HuH-7 (cell line): ENCODE measurements at regions not wholly inside any gene's neighbourhood (a gene's known extent, or its start where the extent isn't known, plus 50 kb on each side); places are given as distances from the start of the nearest gene placed in this dataset.
"Not testable (repeated sequence)": the region's sequence is repeated elsewhere in the genome, so short reads cannot be mapped to it uniquely, and the experiment has no call there.

Source experiments
- DNase-seq: peaks from one replicate; pipeline ENCODE4 v3.0.0; 2011; ENCODE audit warnings: low spot score

GRCh38 chr3:106022913-106023312, 154.1 kb upstream of the CBLB start:
- DNase-seq, result no peak

DNA sequence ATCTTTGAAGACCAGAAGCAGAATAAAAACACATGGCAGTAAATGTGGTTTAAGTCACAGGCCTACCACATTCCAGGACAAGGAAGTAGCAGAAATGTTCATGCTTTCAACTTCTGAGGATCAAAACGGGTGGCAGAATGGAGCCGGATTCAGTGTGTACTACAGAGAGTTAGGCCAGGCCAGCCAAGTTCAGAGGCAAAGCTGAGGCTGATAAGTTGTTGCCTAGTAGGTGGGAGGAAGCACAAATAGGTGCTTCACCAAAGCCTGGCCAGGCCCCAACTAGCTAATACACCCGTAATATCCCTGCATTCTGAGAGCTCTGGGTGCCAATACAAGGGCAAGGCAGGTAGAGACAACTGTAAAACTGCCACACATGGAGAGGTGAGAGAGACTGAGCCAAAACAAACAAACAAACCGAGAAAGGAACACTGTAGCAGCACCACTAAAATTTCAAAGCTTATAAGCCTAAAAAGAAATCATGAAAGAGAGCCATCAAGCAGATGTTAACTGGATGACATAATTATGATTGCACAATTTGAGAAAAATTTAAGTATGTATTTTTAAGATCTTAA, 156.4 kb upstream of the CBLB start:
- no peak for DNase-seq

- DNase-seq, result no peak
Observed at GRCh38 chr3:106029954-106030626, 161.3 kb upstream of the CBLB start.

DNA sequence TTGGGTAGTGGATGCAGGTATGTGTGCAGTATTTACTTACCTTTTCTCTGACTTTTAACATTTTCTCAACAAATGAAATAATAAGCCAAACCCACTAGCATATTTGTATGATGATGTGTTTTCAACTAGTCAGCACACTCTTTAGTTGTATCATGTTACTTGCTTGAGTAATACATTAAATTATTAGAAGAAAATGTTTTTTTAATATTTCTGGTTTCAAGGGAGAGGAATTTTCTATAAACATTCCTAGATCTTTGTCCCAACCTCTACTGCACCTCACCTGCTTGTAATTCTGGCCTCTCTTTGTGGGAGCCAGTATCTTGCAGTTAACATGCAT, 161.8 kb upstream of the CBLB start:
- no peak for DNase-seq

- no peak for DNase-seq
Observed at GRCh38 chr3:106032479-106032878, 163.7 kb upstream of the CBLB start.

DNA sequence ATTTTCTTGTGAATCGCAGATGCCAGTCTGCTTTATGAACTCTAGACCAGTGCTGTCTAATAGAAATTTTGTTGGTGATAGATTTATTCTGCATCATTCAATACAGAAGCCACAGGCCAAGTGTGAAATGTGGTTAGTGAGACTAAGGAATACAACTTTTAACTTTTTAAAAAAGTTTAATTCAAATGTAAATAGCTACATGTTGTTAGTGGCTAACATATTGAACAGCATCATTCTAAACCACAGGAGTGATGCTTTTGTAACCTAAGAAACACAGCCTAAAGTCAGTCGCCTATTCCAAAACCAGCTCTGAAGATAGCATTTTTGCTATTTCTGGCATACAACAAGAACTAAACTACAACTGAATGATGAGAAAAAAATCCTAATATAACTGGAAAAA, 164.8 kb upstream of the CBLB start:
- DNase-seq, result no peak

GRCh38 chr3:106034313-106034712, 165.5 kb upstream of the CBLB start:
- DNase-seq, result no peak

DNA sequence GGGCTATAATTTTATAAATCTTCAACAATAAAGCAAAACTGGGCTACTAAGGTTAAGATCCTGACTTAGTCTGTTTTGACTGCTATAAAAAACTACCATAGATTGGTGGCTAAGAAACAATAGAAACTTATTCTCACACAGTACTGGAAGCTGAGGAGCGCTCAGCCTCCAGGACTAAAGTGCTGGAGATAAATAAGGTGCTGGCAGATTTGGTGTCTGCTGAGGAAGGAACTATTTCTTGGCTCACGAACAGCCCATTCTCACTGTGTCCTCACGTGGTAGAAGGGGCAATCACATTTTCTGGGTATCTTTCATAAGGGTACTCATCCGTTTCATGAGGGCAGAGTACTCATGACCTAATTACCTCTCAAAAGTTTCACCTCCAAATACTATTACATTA, 166.8 kb upstream of the CBLB start:
- DNase-seq, result no peak

GRCh38 chr3:106036696-106037095, 167.9 kb upstream of the CBLB start:
- no peak for DNase-seq

DNA sequence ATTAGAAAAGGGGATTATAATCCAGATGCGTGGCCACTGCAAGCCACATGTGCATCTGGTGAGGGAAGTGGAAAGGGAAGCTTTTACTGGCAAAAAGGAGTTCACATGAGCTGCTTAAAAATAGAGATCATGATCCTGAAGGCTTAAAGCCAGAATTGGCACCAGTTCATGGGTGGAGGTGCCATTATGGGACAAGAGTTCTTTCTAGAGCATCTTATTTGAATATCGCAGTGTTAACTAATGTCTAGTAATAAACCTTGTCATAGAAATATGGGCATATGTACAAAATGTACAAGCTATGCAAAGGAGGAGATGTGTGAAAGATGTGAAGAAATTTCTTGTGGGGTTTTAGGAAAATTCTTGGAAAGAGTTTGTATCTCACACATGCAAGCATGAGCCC, 178.4 kb upstream of the CBLB start:
- no peak for DNase-seq

- DNase-seq, result no peak
Observed at GRCh38 chr3:106048946-106049481, 180.2 kb upstream of the CBLB start.

- DNase-seq, result no peak
Observed at GRCh38 chr3:106049821-106050220, 181.0 kb upstream of the CBLB start.

DNA sequence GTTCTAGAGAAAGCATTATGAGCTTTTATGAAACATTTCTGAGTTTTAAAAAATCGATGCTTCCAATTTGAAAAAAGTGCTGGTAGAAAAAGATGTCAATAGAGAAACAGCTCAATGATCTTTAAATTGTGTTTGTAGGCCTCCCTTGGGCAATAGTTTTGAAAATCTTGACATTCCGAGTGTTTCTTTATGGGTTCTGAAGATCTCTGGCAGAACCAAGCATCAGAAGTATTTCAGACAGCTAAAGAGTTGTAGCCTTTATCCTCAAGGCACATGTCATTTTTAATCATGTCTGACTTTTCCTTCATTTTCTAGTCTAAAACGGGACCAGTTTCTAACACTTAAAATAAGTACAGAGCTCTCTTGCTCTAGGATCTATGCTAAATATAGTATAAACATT, 188.1 kb upstream of the CBLB start:
- DNase-seq, result no peak

DNA sequence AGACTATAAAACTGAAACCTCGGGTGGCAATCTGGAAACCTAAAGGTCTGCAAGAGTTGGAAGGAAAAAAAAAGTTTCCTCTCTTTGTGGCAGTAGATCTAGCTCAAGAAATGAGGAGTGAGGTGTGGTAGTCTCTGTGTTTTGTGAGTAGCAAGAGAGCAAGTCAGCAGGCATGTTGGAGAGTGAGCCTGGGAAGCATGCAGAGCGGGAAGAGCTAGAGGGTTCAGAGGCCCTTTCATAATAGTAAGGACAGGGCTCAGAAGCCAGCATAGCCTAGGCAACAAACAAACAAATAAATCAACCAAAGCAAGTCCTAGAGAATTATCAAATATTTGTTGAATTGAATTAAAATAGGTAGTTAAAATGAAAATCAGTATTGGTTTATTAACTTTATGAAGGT, 189.7 kb upstream of the CBLB start:
- no peak for DNase-seq

GRCh38 chr3:106059953-106060517, 191.2 kb upstream of the CBLB start:
- DNase-seq, result no peak

DNA sequence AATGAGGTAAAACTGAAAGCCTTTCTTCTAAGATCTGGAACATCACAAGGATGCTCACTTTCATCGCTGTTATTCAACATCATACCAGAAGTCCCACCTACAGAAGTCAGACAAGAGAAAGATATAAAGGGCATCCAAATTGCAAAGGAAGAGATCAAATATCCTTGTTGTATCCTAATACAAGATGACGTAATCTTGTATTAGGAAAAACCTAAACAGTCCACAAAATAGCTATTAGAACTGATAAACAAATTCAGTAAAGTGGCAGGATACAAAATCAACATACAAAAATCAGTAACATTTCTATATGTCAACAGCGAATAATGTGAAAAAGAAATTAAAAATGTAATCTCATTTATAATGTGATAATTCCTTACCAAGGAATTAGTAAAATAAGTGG, 195.1 kb upstream of the CBLB start:
- DNase-seq, result no peak

- DNase-seq, result no peak
Observed at GRCh38 chr3:106065831-106066230, 197.0 kb upstream of the CBLB start.

- no peak for DNase-seq
Observed at GRCh38 chr3:106067711-106068110, 198.9 kb upstream of the CBLB start.

DNA sequence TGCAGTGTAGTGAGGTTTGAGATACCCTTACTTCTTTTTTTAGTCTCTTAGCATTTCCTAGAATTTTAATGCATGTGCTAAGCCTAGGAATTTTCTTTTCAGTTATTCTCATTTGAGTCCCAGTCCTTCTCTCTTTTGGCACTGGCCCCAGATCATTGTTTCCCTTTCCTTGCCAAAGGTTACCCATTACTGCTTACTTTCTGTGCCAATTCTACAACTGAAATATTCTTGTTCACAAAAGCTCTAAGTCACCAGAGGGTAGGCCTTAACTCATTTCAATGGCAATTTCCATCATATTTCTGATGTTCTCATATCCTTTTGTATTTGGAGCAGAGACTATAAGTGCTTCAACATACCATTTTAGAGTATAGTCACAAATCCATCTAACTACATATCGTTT, 199.6 kb upstream of the CBLB start:
- DNase-seq, result no peak

GRCh38 chr3:106068795-106069194, 200.0 kb upstream of the CBLB start:
- no peak for DNase-seq

DNA sequence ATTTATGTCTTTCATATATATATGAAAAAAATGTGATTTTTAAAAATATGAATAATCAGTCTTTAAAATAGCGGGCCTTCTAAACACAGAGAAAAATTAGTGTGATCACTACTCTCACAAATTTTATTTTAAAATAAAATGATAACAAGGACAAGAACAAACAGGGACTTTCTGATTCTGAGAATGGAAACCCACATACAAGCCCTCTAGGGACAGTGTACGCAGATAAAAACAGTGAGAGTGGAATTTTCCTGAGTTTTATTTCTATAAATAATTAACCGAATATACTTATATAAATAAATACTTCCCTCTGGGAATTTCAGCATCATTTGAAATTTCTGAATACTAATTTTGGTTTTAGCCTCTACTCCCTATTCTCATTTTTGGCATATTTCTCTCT, 201.4 kb upstream of the CBLB start:
- DNase-seq, result no peak

DNA sequence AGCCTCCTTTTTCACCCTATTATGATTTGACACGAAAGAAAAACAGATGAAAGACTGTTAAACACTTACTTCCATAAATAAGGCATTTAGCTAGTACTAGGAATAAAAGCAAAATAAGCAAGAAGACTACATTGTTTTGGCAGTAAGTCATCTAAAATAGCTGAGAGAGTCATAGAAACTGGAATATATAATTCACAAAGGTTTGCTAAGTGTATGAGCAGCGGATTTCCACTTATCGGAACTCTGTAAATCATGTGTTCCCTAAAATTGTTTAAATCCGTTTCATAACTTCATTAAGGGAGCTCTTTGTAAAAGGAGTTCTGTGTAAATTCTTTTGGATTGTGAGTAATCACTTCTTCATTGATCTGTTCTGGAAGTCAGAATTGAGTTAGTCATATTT, 202.5 kb upstream of the CBLB start:
- DNase-seq, result no peak

DNA sequence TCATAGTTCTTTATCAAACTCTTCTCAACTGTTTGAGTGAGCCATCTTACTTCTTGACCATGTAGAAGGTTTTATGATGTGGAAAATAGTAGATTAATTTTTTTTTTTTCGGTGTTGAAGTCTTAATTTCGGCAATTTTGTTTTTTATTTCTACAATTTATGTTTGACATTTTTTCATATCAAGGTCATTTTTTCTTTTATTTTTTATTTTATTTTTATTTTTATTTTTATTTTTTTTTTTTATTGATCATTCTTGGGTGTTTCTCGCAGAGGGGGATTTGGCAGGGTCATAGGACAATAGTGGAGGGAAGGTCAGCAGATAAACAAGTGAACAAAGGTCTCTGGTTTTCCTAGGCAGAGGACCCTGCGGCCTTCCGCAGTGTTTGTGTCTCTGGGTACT, 203.8 kb upstream of the CBLB start:
- not testable (repeated sequence) for DNase-seq

DNA sequence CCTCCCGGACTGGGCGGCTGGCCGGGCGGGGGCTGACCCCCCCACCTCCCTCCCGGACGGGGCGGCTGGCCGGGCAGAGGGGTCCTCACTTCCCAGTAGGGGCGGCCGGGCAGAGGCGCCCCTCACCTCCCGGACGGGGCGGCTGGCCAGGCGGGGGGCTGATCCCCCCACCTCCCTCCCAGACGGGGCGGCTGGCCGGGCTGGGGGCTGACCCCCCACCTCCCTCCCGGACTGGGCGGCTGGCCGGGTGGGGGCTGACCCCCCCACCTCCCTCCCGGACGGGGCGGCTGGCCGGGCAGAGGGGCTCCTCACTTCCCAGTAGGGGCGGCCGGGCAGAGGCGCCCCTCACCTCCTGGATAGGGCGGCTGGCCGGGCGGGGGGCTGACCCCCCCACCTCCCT, 205.0 kb upstream of the CBLB start:
- not testable (repeated sequence) for DNase-seq
